ENCODE measurements at regions not wholly inside any gene's neighbourhood (a gene's known extent, or its start where the extent isn't known, plus 50 kb on each side); places are given as distances from the start of the nearest gene placed in this dataset.
"Not testable (repeated sequence)": the region's sequence is repeated elsewhere in the genome, so short reads cannot be mapped to it uniquely, and the experiment has no call there.

- no peak for DNase-seq (ENCODE audit: low spot score)
Observed at GRCh38 chr6:21742238-21742660, 148.7 kb downstream of the SOX4 start.

GRCh38 chr6:21744331-21744730 lies 150.8 kb downstream of the SOX4 start:
- no peak for DNase-seq (ENCODE audit: low spot score)

- no peak for DNase-seq (ENCODE audit: low spot score)
Observed at GRCh38 chr6:21745543-21746337, 152.2 kb downstream of the SOX4 start.

- no peak for DNase-seq (ENCODE audit: low spot score)
Observed at GRCh38 chr6:21747441-21747840, 153.9 kb downstream of the SOX4 start.

- DNase-seq (ENCODE audit: low spot score) = no peak
Observed at GRCh38 chr6:21748343-21749056, 154.9 kb downstream of the SOX4 start.

GRCh38 chr6:21749754-21750153 lies 156.2 kb downstream of the SOX4 start:
- DNase-seq (ENCODE audit: low spot score) = no peak

GRCh38 chr6:21750575-21750974 lies 157.0 kb downstream of the SOX4 start:
- no peak for DNase-seq (ENCODE audit: low spot score)

GRCh38 chr6:21751608-21752007 lies 158.1 kb downstream of the SOX4 start:
- no peak for DNase-seq (ENCODE audit: low spot score)

- DNase-seq (ENCODE audit: low spot score) = no peak
Observed at GRCh38 chr6:21752054-21752811, 158.7 kb downstream of the SOX4 start.

GRCh38 chr6:21753241-21754108 lies 159.9 kb downstream of the SOX4 start:
- DNase-seq (ENCODE audit: low spot score) = no peak

- DNase-seq (ENCODE audit: low spot score) = no peak
Observed at GRCh38 chr6:21754891-21755290, 161.3 kb downstream of the SOX4 start.

- DNase-seq (ENCODE audit: low spot score) = no peak
Observed at GRCh38 chr6:21756487-21756886, 162.9 kb downstream of the SOX4 start.

GRCh38 chr6:21757392-21757791 lies 163.8 kb downstream of the SOX4 start:
- DNase-seq (ENCODE audit: low spot score) = not testable (repeated sequence)

GRCh38 chr6:21759721-21760120 lies 166.2 kb downstream of the SOX4 start:
- no peak for DNase-seq (ENCODE audit: low spot score)

GRCh38 chr6:21761053-21761730 lies 167.6 kb downstream of the SOX4 start:
- not testable (repeated sequence) for DNase-seq (ENCODE audit: low spot score)

GRCh38 chr6:21764989-21765388 lies 171.4 kb downstream of the SOX4 start:
- DNase-seq (ENCODE audit: low spot score) = no peak

GRCh38 chr6:21767891-21768648 lies 174.5 kb downstream of the SOX4 start:
- no peak for DNase-seq (ENCODE audit: low spot score)

GRCh38 chr6:21769405-21769861 lies 175.9 kb downstream of the SOX4 start:
- no peak for DNase-seq (ENCODE audit: low spot score)

GRCh38 chr6:21769968-21770367 lies 176.4 kb downstream of the SOX4 start:
- DNase-seq (ENCODE audit: low spot score) = no peak

All from ureter (tissue), 1 donor.